MM.1S (cell line): ENCODE measurements at regions not wholly inside any gene's neighbourhood (a gene's known extent, or its start where the extent isn't known, plus 50 kb on each side); places are given as distances from the start of the nearest gene placed in this dataset.

ENCODE experiments used
- DNase-seq: peaks from one replicate; pipeline ENCODE4 v3.0.0-alpha.2; 2015
- H2AFZ ChIP-seq: fragments of 300-600 bp; sonication (generic); 2 replicates; pipeline ENCODE4 v1.6.0; 2016; ENCODE audit warnings: antibody characterized with exemption, low read length
- H3F3A ChIP-seq: fragments of 300-600 bp; sonication (generic); 2 replicates; pipeline ENCODE4 v1.6.1; 2016; ENCODE audit warnings: mild to moderate bottlenecking, antibody characterized with exemption, low read length, moderate library complexity, mixed read lengths; ENCODE audit not compliant: insufficient read depth
- H3K27ac ChIP-seq: fragments of 300-600 bp; sonication (generic); 2 replicates; pipeline ENCODE4 v1.5.1; 2016; ENCODE audit warnings: mild to moderate bottlenecking, low read length
- H3K27me3 ChIP-seq: fragments of 300-600 bp; sonication (generic); replicated peaks from 2 replicates; pipeline ENCODE4 v1.6.0; 2016; ENCODE audit warnings: low read length; ENCODE audit not compliant: insufficient read depth
- H3K36me3 ChIP-seq: fragments of 300-600 bp; sonication (generic); replicated peaks from 2 replicates; pipeline ENCODE4 v1.6.1; 2016; ENCODE audit warnings: mild to moderate bottlenecking, low read length, mixed read lengths; ENCODE audit not compliant: insufficient read depth
- H3K4me1 ChIP-seq: fragments of 300-600 bp; sonication (generic); 2 replicates; pipeline ENCODE4 v1.6.1; 2016; ENCODE audit warnings: low read length, mixed read lengths
- H3K4me2 ChIP-seq: fragments of 300-600 bp; sonication (generic); 2 replicates; pipeline ENCODE4 v1.6.0; 2016; ENCODE audit warnings: low read depth, low read length
- H3K4me3 ChIP-seq: fragments of 300-600 bp; sonication (generic); 2 replicates; pipeline ENCODE4 v1.5.1; 2016; ENCODE audit warnings: low read length, mixed read lengths
- H3K79me2 ChIP-seq: fragments of 300-600 bp; sonication (generic); 2 replicates; pipeline ENCODE4 v1.6.1; 2016; ENCODE audit warnings: mixed run types, low read length, mixed read lengths
- H3K9ac ChIP-seq: fragments of 300-600 bp; sonication (generic); 2 replicates; pipeline ENCODE4 v1.6.1; 2016; ENCODE audit warnings: low read length, mixed read lengths
- H3K9me2 ChIP-seq: fragments of 300-600 bp; sonication (generic); replicated peaks from 2 replicates; pipeline ENCODE4 v1.6.1; 2016; ENCODE audit warnings: mild to moderate bottlenecking, low read length, mixed read lengths; ENCODE audit not compliant: insufficient read depth
- H3K9me3 ChIP-seq: fragments of 300-600 bp; sonication (generic); replicated peaks from 2 replicates; pipeline ENCODE4 v1.6.1; 2016; ENCODE audit warnings: mild to moderate bottlenecking, low read length, mixed read lengths; ENCODE audit not compliant: insufficient read depth
- H4K20me1 ChIP-seq: fragments of 300-600 bp; sonication (generic); 2 replicates; pipeline ENCODE4 v1.6.1; 2016; ENCODE audit warnings: mild to moderate bottlenecking, low read length, moderate library complexity, mixed read lengths; ENCODE audit not compliant: insufficient read depth
- EZH2 ChIP-seq: fragments of 300-600 bp; sonication (generic); optimal IDR thresholded peaks from 2 replicates; pipeline ENCODE3; 2017; ENCODE audit warnings: low read depth, mild to moderate bottlenecking, antibody characterized with exemption, low read length, mixed read lengths
- EZH2phosphoT487 ChIP-seq: fragments of 300-600 bp; sonication (generic); IDR thresholded peaks from 2 replicates; pipeline ENCODE4 v1.6.1; 2018; ENCODE audit warnings: antibody characterized with exemption, low read length
- TF ChIP-seq, protein P1 (sequence below): fragments of 300-600 bp; sonication (generic); IDR thresholded peaks from 2 replicates; pipeline ENCODE4 v1.5.1; 2016; ENCODE audit warnings: antibody characterized with exemption, low read length, mixed read lengths

- H2AFZ ChIP-seq, result no peak overlapping the region
- no peak overlapping the region for H3K9ac ChIP-seq
These were observed 868.9 kb upstream of the SLC10A2 start for GRCh38 chr13:103935117-103935516.

GRCh38 chr13:103931885-103932284, 865.7 kb upstream of the SLC10A2 start:
- Histone ChIP-seq H3K27me3 (no peaks in the 10 kb centered on the region), H3K27ac (no peak overlapping the region), H3K4me3 (no peak overlapping the region), H3K36me3 (no peaks in the 10 kb centered on the region), H2AFZ (no peak overlapping the region), H3K9me2 (no peaks in the 10 kb centered on the region), H3K9me3 (no peaks in the 10 kb centered on the region; the same call in 1 of the 2 replicates), H3K9ac (no peak overlapping the region), H3F3A (no peaks in the 10 kb centered on the region), H3K4me1 (no peaks in the 10 kb centered on the region), H3K79me2 (no peaks in the 10 kb centered on the region), H4K20me1 (no peaks in the 10 kb centered on the region), H3K4me2 (no peak overlapping the region)
- DNase-seq, result no peak
- TF ChIP-seq EZH2phosphoT487, result no peak
- TF ChIP-seq, protein P1, sequence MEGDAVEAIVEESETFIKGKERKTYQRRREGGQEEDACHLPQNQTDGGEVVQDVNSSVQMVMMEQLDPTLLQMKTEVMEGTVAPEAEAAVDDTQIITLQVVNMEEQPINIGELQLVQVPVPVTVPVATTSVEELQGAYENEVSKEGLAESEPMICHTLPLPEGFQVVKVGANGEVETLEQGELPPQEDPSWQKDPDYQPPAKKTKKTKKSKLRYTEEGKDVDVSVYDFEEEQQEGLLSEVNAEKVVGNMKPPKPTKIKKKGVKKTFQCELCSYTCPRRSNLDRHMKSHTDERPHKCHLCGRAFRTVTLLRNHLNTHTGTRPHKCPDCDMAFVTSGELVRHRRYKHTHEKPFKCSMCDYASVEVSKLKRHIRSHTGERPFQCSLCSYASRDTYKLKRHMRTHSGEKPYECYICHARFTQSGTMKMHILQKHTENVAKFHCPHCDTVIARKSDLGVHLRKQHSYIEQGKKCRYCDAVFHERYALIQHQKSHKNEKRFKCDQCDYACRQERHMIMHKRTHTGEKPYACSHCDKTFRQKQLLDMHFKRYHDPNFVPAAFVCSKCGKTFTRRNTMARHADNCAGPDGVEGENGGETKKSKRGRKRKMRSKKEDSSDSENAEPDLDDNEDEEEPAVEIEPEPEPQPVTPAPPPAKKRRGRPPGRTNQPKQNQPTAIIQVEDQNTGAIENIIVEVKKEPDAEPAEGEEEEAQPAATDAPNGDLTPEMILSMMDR, result no peak
- TF ChIP-seq EZH2, result no peak

More at GRCh38 chr13:103935117-103935516, 868.9 kb upstream of the SLC10A2 start:
- Histone ChIP-seq H3K79me2 (no peaks in the 10 kb centered on the region), H3K36me3 (no peaks in the 10 kb centered on the region), H3K9me2 (no peaks in the 10 kb centered on the region), H3K4me2 (no peak overlapping the region), H3F3A (no peaks in the 10 kb centered on the region), H3K4me1 (no peaks in the 10 kb centered on the region), H3K9me3 (no peaks in the 10 kb centered on the region; the same call in 1 of the 2 replicates), H3K4me3 (no peak overlapping the region), H3K27me3 (no peaks in the 10 kb centered on the region), H4K20me1 (no peaks in the 10 kb centered on the region), H3K27ac (no peak overlapping the region)
- DNase-seq, result no peak
- TF ChIP-seq, protein P1, result no peak
- TF ChIP-seq EZH2phosphoT487 (no peak), EZH2 (no peak)

DNA sequence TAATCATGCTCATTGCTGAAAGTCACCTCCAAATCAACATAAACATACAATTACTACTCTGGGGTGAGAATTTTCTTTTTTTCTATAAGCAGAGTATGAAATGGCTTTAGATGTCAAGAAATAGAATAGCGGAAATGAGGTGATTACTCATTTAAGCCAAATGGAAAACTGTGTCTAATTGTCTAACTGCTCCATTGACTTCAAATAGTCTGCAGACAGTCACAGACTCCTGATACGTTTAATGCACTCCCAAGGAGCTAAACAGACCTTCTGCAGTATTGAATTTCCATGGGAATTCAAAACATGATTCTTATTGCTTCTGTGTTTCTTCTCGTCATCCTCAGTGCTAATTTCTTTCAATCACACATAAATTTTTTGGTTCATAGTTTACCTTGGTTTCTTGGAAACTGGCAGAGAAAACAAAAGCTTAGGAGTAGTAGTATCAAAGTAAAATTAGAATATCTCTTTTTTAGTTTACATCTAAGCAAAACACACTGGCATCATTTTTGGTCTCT, 865.2 kb upstream of the SLC10A2 start:
- Histone ChIP-seq H3K27ac (no peak overlapping the region), H3K36me3 (no peaks in the 10 kb centered on the region), H3K27me3 (no peaks in the 10 kb centered on the region), H4K20me1 (no peaks in the 10 kb centered on the region), H3F3A (no peaks in the 10 kb centered on the region), H3K79me2 (no peaks in the 10 kb centered on the region), H3K9me2 (no peaks in the 10 kb centered on the region), H3K9ac (no peak overlapping the region), H3K4me3 (no peak overlapping the region), H3K4me2 (no peak overlapping the region), H3K4me1 (no peaks in the 10 kb centered on the region), H2AFZ (no peak overlapping the region), H3K9me3 (no peaks in the 10 kb centered on the region; the same call in 1 of the 2 replicates)
- TF ChIP-seq, protein P1, result no peak
- TF ChIP-seq EZH2 (no peak), EZH2phosphoT487 (no peak)
- DNase-seq, result no peak
